ENCODE measurements at regions not wholly inside any gene's neighbourhood (a gene's known extent, or its start where the extent isn't known, plus 50 kb on each side); places are given as distances from the start of the nearest gene placed in this dataset.

- TF ChIP-seq, protein P1, sequence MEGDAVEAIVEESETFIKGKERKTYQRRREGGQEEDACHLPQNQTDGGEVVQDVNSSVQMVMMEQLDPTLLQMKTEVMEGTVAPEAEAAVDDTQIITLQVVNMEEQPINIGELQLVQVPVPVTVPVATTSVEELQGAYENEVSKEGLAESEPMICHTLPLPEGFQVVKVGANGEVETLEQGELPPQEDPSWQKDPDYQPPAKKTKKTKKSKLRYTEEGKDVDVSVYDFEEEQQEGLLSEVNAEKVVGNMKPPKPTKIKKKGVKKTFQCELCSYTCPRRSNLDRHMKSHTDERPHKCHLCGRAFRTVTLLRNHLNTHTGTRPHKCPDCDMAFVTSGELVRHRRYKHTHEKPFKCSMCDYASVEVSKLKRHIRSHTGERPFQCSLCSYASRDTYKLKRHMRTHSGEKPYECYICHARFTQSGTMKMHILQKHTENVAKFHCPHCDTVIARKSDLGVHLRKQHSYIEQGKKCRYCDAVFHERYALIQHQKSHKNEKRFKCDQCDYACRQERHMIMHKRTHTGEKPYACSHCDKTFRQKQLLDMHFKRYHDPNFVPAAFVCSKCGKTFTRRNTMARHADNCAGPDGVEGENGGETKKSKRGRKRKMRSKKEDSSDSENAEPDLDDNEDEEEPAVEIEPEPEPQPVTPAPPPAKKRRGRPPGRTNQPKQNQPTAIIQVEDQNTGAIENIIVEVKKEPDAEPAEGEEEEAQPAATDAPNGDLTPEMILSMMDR (IDR thresholded peaks at IDR 0.05), result no peak
- no peak for TF ChIP-seq POLR2A (IDR thresholded peaks at IDR 0.05)
These were observed 168.5 kb downstream of the PALM2AKAP2 start for GRCh38 chr9:109948453-109948852.

Data from testis (tissue), 2 donors.